ENCODE measurements at regions not wholly inside any gene's neighbourhood (a gene's known extent, or its start where the extent isn't known, plus 50 kb on each side); places are given as distances from the start of the nearest gene placed in this dataset.

- TF ChIP-seq, protein P1, sequence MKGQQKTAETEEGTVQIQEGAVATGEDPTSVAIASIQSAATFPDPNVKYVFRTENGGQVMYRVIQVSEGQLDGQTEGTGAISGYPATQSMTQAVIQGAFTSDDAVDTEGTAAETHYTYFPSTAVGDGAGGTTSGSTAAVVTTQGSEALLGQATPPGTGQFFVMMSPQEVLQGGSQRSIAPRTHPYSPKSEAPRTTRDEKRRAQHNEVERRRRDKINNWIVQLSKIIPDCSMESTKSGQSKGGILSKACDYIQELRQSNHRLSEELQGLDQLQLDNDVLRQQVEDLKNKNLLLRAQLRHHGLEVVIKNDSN (IDR thresholded peaks at IDR 0.05; ENCODE audit: borderline replicate concordance, low read depth), result no peak
- TF ChIP-seq YY1 (IDR thresholded peaks at IDR 0.05; ENCODE audit: low read depth), result no peak
These were observed 343.3 kb upstream of the RPS6KA3 start for GRCh38 chrX:20609916-20610415.
